ENCODE measurements at regions not wholly inside any gene's neighbourhood (a gene's known extent, or its start where the extent isn't known, plus 50 kb on each side); places are given as distances from the start of the nearest gene placed in this dataset.

- no peak overlapping the region for H3K4ac ChIP-seq (ENCODE audit: low read depth, low read length)
- Mint-ChIP-seq H3K9me3 (peaks cover 9% of the 10 kb centered on the region in 2 experiments; a peak in 4 of 5 replicates), H3K4me1 (peaks cover 10 to 15% of the 10 kb centered on the region in 2 experiments), H3K27me3 (ENCODE audit: low read depth) (peaks cover 22% of the 10 kb centered on the region), H3K27ac (no peak overlapping the region), H3K4me3 (no peak overlapping the region), H3K36me3 (ENCODE audit: insufficient read depth in 1 of 3, low read depth in 3 of 3) (peaks cover 0 to 10% (median 4%) of the 10 kb centered on the region in 3 experiments; a peak in 4 of 7 replicates)
- H3K14ac ChIP-seq (ENCODE audit: insufficient read depth, low read length): no peak overlapping the region
- H4K20me1 ChIP-seq (ENCODE audit: control insufficient read depth, insufficient read depth, insufficient read length): no peaks in the 10 kb centered on the region
- H2BK15ac ChIP-seq (ENCODE audit: low read depth, low read length): no peak overlapping the region
- H3K4me1 ChIP-seq (ENCODE audit: insufficient read depth, low read length): no peaks in the 10 kb centered on the region; the same call in 1 of the 2 replicates
- no peak overlapping the region for H2BK120ac ChIP-seq (ENCODE audit: low read depth, low read length, poor library complexity, severe bottlenecking)
- no peak overlapping the region for H4K8ac ChIP-seq (replicated peaks; ENCODE audit: insufficient read length, low read depth, low read length)
- no peak overlapping the region for H3K23ac ChIP-seq (ENCODE audit: insufficient read length, low read depth, low read length)
- no peak overlapping the region for H3K9ac ChIP-seq (ENCODE audit: extremely low read depth, insufficient read length, low read length)
- no peak overlapping the region for H2AK5ac ChIP-seq (ENCODE audit: insufficient read length, low read length)
- no peak overlapping the region for H3K56ac ChIP-seq (ENCODE audit: insufficient read length, low read depth, low read length)
- no peak overlapping the region for H3K27ac ChIP-seq (ENCODE audit: insufficient read length, low read depth, low read length)
- no CpG with 5 or more reads among the region's 4 CpGs for WGBS (ENCODE audit: extremely low coverage, insufficient read length, low lambda C conversion rate)
- no peaks in the 10 kb centered on the region for H3K23me2 ChIP-seq (ENCODE audit: insufficient read length, low read depth, low read length, poor library complexity, severe bottlenecking)
- no peak overlapping the region for H4K5ac ChIP-seq (ENCODE audit: insufficient read length, low read depth, low read length)
- no peak for TF ChIP-seq CTCF (conservative IDR thresholded peaks at IDR 0.05)
- H2AFZ ChIP-seq (ENCODE audit: low read length): no peak overlapping the region
- no peaks in the 10 kb centered on the region for H3K79me2 ChIP-seq (ENCODE audit: insufficient read depth, low read length)
- DNase-seq: no peak
- no peak overlapping the region for H4K91ac ChIP-seq (ENCODE audit: insufficient read length, low read depth, low read length)
- H2BK20ac ChIP-seq (ENCODE audit: low read depth, low read length, poor library complexity, severe bottlenecking): no peak overlapping the region
- no peaks in the 10 kb centered on the region for H3K79me1 ChIP-seq (ENCODE audit: insufficient read depth, low read depth, low read length, poor library complexity, severe bottlenecking)
- H2BK5ac ChIP-seq (ENCODE audit: insufficient read length, low read length): no peak overlapping the region
- H3K4me2 ChIP-seq (ENCODE audit: insufficient read depth, insufficient read length, low read length): no peak overlapping the region
- no peak overlapping the region for H3T11ph ChIP-seq (ENCODE audit: low read length)
- H2BK12ac ChIP-seq (ENCODE audit: insufficient read length, low read depth, low read length): no peak overlapping the region
- no peak overlapping the region for H3K18ac ChIP-seq (ENCODE audit: insufficient read length, low read depth, low read length)
- no peaks in the 10 kb centered on the region for H3K27me3 ChIP-seq (ENCODE audit: insufficient read depth, low read length)
- H3K9me3 ChIP-seq (ENCODE audit: control insufficient read depth, low read depth, low read length): no peaks in the 10 kb centered on the region
These were observed 54.7 kb upstream of the SLC1A4 start for GRCh38 chr2:64934530-64934929.

Data from H9 (cell line).